ENCODE measurements at regions not wholly inside any gene's neighbourhood (a gene's known extent, or its start where the extent isn't known, plus 50 kb on each side); places are given as distances from the start of the nearest gene placed in this dataset.
"Not testable (repeated sequence)": the region's sequence is repeated elsewhere in the genome, so short reads cannot be mapped to it uniquely, and the experiment has no call there.

DNA sequence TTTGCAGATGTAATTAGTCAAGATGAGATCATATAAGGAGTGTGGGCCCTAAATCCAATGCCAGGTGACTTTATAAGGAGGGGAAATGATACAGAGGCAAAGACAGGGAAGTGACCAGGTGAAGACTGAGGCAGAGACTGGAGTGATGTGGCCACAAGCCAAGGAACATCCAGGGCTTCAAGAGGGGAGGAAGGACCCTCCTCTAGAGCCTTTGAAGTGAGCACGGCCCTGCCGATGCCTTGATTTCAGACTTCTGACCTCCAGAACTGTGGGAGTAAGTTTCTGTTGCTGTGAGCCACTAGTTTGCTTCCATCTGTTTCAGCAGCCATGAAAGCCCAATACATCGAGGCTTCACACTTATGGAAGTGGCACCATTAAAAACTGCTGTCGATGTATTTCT, 78.7 kb downstream of the SHANK2 start:
- Histone ChIP-seq H3K4me1 (ENCODE audit: control extremely low read depth in 1 of 4, control insufficient read depth in 4 of 4, insufficient read depth in 4 of 4, low read length in 3 of 4) (no peaks in the 10 kb centered on the region), H3K36me3 (ENCODE audit: control insufficient read depth in 4 of 4, insufficient read depth in 4 of 4, low read length in 3 of 4) (no peaks in the 10 kb centered on the region), H3K4me3 (ENCODE audit: control insufficient read depth in 1 of 7, extremely low read depth in 1 of 7, insufficient read depth in 4 of 7, low read depth in 2 of 7, low read length in 6 of 7) (no peak overlapping the region), H3K27ac (ENCODE audit: insufficient read depth in 1 of 2, low read depth in 1 of 2, low read length in 2 of 2, poor library complexity in 1 of 2, severe bottlenecking in 2 of 2) (no peak overlapping the region), H3K27me3 (replicated peaks in 2 of 5; ENCODE audit: control insufficient read depth in 4 of 5, insufficient read depth in 5 of 5, low read length in 4 of 5) (peaks cover 0 to 6% (median 0%) of the 10 kb centered on the region in 5 experiments), H3K9me3 (ENCODE audit: control extremely low read depth in 1 of 5, control insufficient read depth in 4 of 5, insufficient read depth in 2 of 5, low read depth in 1 of 5, low read length in 4 of 5) (peaks cover 0 to 10% (median 3%) of the 10 kb centered on the region in 5 experiments)
- POLR2A ChIA-PET, result no interaction called here
- no peak for DNase-seq
- 94% methylated on average over 3 of the region's 4 CpGs for WGBS (ENCODE audit: insufficient coverage)
- CTCF ChIA-PET, result no interaction called here

DNA sequence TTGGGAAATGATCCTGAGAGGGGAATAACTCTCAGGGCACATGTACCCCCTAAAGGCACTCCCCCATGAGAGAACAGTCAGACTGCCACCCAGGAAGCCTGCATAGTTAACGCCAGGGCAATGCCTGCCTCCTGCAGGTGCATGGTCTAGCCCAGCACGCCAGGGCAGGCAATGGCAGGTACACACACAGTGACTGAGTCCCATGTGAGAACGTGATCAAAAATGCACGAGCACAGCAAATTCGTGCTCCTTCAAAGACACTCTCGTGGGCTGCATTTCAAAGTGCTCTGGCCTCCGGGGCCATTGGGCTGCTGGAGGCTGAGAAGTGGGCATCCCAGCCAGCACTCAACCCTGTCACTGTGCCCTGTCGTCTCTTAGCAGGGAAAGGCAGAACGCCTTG, 79.7 kb downstream of the SHANK2 start:
- DNase-seq, result no peak
- H3K4me1 ChIP-seq (ENCODE audit: control extremely low read depth in 1 of 4, control insufficient read depth in 4 of 4, insufficient read depth in 4 of 4, low read length in 3 of 4), result no peaks in the 10 kb centered on the region
- CTCF ChIA-PET, result no interaction called here
- 97% methylated on average over 7 of the region's 9 CpGs for WGBS (ENCODE audit: insufficient coverage)
- H3K27ac ChIP-seq (ENCODE audit: insufficient read depth in 1 of 2, low read depth in 1 of 2, low read length in 2 of 2, poor library complexity in 1 of 2, severe bottlenecking in 2 of 2), result no peak overlapping the region
- POLR2A ChIA-PET, result no interaction called here
- peaks cover 0 to 10% (median 3%) of the 10 kb centered on the region in 5 experiments for H3K9me3 ChIP-seq (ENCODE audit: control extremely low read depth in 1 of 5, control insufficient read depth in 4 of 5, insufficient read depth in 2 of 5, low read depth in 1 of 5, low read length in 4 of 5)
- H3K27me3 ChIP-seq (replicated peaks in 2 of 5; ENCODE audit: control insufficient read depth in 4 of 5, insufficient read depth in 5 of 5, low read length in 4 of 5), result peaks cover 0 to 6% (median 0%) of the 10 kb centered on the region in 5 experiments
- no peak overlapping the region for H3K4me3 ChIP-seq (ENCODE audit: control insufficient read depth in 1 of 7, extremely low read depth in 1 of 7, insufficient read depth in 4 of 7, low read depth in 2 of 7, low read length in 6 of 7)
- H3K36me3 ChIP-seq (ENCODE audit: control insufficient read depth in 4 of 4, insufficient read depth in 4 of 4, low read length in 3 of 4), result no peaks in the 10 kb centered on the region

DNA sequence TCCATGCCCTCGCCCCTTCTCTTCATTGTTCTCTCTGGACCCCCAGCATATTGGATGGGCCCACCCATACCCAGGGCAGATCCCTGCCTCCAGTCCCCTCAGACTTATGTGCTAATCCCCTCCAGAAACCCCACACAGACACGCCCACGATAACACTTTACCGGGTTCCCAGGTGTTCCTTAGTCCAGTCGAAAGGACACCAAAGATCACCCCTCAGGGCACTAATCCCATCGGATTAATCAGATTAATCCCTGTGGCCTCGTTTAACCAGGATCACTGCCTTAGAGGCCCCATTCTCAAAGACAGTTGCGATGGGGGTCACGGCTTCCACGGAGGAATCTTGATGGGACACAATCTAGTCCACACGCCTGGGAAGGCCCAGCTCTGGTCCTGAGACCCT, 80.8 kb downstream of the SHANK2 start:
- Histone ChIP-seq H3K4me1 (ENCODE audit: control extremely low read depth in 1 of 4, control insufficient read depth in 4 of 4, insufficient read depth in 4 of 4, low read length in 3 of 4) (no peaks in the 10 kb centered on the region), H3K9me3 (ENCODE audit: control extremely low read depth in 1 of 5, control insufficient read depth in 4 of 5, insufficient read depth in 2 of 5, low read depth in 1 of 5, low read length in 4 of 5) (peaks cover 0 to 3% (median 3%) of the 10 kb centered on the region in 5 experiments), H3K27me3 (replicated peaks in 2 of 5; ENCODE audit: control insufficient read depth in 4 of 5, insufficient read depth in 5 of 5, low read length in 4 of 5) (peaks cover 0 to 6% (median 0%) of the 10 kb centered on the region in 5 experiments), H3K4me3 (ENCODE audit: control insufficient read depth in 1 of 7, extremely low read depth in 1 of 7, insufficient read depth in 4 of 7, low read depth in 2 of 7, low read length in 6 of 7) (no peak overlapping the region), H3K36me3 (ENCODE audit: control insufficient read depth in 4 of 4, insufficient read depth in 4 of 4, low read length in 3 of 4) (no peaks in the 10 kb centered on the region), H3K27ac (ENCODE audit: insufficient read depth in 1 of 2, low read depth in 1 of 2, low read length in 2 of 2, poor library complexity in 1 of 2, severe bottlenecking in 2 of 2) (no peak overlapping the region)
- no peak for DNase-seq
- CTCF ChIA-PET, result no interaction called here
- WGBS (ENCODE audit: insufficient coverage), result 97% methylated on average over 10 of the region's 11 CpGs
- POLR2A ChIA-PET, result no interaction called here

DNA sequence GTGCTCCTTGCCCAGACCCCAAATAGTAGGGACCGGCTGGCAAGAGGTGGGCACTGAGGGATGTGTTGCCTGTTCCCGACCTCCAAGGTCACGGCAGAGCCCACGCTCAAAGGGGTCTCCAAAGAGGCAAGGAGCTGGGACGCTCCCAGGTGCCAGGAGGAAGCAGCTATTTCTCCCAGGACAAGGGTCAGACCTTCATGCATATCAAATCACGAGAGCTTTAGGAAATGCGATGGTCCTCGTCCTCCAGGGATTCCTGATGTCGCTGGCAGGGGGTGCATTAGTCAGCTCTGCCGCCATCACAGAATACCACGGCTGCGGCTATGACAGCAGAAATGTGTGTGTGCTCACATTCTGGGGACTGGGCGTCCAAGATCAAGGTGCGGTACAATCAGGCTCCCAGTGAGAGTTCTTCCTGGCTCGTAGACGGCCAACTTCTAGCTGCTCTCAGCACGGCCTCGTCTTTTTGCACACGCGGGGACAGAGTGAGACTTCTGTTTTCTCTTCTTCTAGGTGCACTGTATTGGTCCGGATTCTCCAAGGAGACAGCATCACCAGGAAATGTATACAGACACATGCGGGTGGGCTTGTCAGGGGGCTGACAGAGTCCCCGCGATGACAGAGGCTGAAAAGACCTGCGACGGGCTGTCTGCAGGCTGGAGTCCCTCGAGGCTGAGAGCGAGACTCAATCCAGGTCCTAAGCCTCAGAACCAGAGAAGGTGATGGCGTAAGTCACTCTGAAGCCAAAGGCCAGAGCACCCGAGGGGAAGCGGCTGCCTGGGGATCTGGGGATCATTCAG, 81.6 kb downstream of the SHANK2 start:
- Histone ChIP-seq H3K4me3 (ENCODE audit: control insufficient read depth in 1 of 7, extremely low read depth in 1 of 7, insufficient read depth in 4 of 7, low read depth in 2 of 7, low read length in 6 of 7) (no peak overlapping the region), H3K27me3 (replicated peaks in 2 of 5; ENCODE audit: control insufficient read depth in 4 of 5, insufficient read depth in 5 of 5, low read length in 4 of 5) (peaks cover 0 to 9% (median 1%) of the 10 kb centered on the region in 5 experiments), H3K27ac (ENCODE audit: insufficient read depth in 1 of 2, low read depth in 1 of 2, low read length in 2 of 2, poor library complexity in 1 of 2, severe bottlenecking in 2 of 2) (no peak overlapping the region), H3K36me3 (ENCODE audit: control insufficient read depth in 4 of 4, insufficient read depth in 4 of 4, low read length in 3 of 4) (no peaks in the 10 kb centered on the region), H3K4me1 (ENCODE audit: control extremely low read depth in 1 of 4, control insufficient read depth in 4 of 4, insufficient read depth in 4 of 4, low read length in 3 of 4) (no peaks in the 10 kb centered on the region), H3K9me3 (ENCODE audit: control extremely low read depth in 1 of 5, control insufficient read depth in 4 of 5, insufficient read depth in 2 of 5, low read depth in 1 of 5, low read length in 4 of 5) (peaks cover 0 to 3% (median 2%) of the 10 kb centered on the region in 5 experiments)
- POLR2A ChIA-PET, result no interaction called here
- DNase-seq, result no peak
- CTCF ChIA-PET, result no interaction called here
- 94% methylated on average over 31 of the region's 31 CpGs for WGBS (ENCODE audit: insufficient coverage)

DNA sequence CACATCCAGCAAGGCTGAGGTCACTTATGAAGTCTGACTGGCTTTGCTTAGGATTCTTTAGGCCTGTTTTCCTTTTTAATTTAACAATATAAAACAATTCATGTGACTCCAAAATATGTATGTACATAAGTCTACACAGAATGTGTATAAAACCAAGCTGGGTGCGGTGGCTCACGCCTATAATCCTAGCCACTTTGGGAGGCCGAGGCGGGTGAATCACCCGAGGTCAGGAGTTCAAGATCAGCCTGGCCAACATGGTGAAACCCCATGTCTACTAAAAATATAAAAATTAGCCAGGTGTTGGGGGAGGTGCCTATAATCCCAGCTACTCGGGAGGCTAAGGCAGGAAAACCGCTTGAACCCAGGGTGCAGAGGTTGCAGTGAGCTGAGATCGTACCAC, 83.1 kb downstream of the SHANK2 start:
- Histone ChIP-seq H3K27ac (ENCODE audit: insufficient read depth in 1 of 2, low read depth in 1 of 2, low read length in 2 of 2, poor library complexity in 1 of 2, severe bottlenecking in 2 of 2) (no peak overlapping the region), H3K4me1 (ENCODE audit: control extremely low read depth in 1 of 4, control insufficient read depth in 4 of 4, insufficient read depth in 4 of 4, low read length in 3 of 4) (no peaks in the 10 kb centered on the region), H3K4me3 (ENCODE audit: control insufficient read depth in 1 of 7, extremely low read depth in 1 of 7, insufficient read depth in 4 of 7, low read depth in 2 of 7, low read length in 6 of 7) (no peak overlapping the region), H3K9me3 (ENCODE audit: control extremely low read depth in 1 of 5, control insufficient read depth in 4 of 5, insufficient read depth in 2 of 5, low read depth in 1 of 5, low read length in 4 of 5) (peaks cover 0 to 3% (median 0%) of the 10 kb centered on the region in 5 experiments), H3K27me3 (replicated peaks in 2 of 5; ENCODE audit: control insufficient read depth in 4 of 5, insufficient read depth in 5 of 5, low read length in 4 of 5) (peaks cover 0 to 6% (median 2%) of the 10 kb centered on the region in 5 experiments), H3K36me3 (ENCODE audit: control insufficient read depth in 4 of 4, insufficient read depth in 4 of 4, low read length in 3 of 4) (no peaks in the 10 kb centered on the region)
- CTCF ChIA-PET, result no interaction called here
- no peak for DNase-seq
- WGBS (ENCODE audit: insufficient coverage), result 75% methylated on average over 5 of the region's 8 CpGs
- POLR2A ChIA-PET, result no interaction called here

DNA sequence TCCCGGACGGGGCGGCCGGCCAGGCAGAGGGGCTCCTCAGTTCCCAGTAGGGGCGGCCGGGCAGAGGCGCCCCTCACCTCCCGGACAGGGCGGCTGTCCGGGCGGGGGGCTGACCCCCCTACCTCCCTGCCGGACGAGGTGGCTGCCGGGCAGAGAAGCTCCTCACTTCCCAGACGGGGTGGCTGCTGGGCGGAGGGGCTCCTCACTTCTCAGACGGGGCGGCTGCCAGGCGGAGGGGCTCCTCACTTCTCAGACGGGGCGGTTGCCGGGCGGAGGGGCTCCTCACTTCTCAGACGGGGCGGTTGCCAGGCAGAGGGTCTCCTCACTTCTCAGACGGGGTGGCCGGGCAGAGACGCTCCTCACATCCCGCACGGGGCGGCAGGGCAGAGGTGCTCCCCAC, 84.6 kb downstream of the SHANK2 start:
- H3K27ac ChIP-seq (ENCODE audit: insufficient read depth in 1 of 2, low read depth in 1 of 2, low read length in 2 of 2, poor library complexity in 1 of 2, severe bottlenecking in 2 of 2); CTCF ChIA-PET; DNase-seq; POLR2A ChIA-PET; H3K9me3 ChIP-seq (ENCODE audit: control extremely low read depth in 1 of 5, control insufficient read depth in 4 of 5, insufficient read depth in 2 of 5, low read depth in 1 of 5, low read length in 4 of 5); H3K4me3 ChIP-seq (ENCODE audit: control insufficient read depth in 1 of 7, extremely low read depth in 1 of 7, insufficient read depth in 4 of 7, low read depth in 2 of 7, low read length in 6 of 7); H3K4me1 ChIP-seq (ENCODE audit: control extremely low read depth in 1 of 4, control insufficient read depth in 4 of 4, insufficient read depth in 4 of 4, low read length in 3 of 4); H3K36me3 ChIP-seq (ENCODE audit: control insufficient read depth in 4 of 4, insufficient read depth in 4 of 4, low read length in 3 of 4); H3K27me3 ChIP-seq (replicated peaks in 2 of 5; ENCODE audit: control insufficient read depth in 4 of 5, insufficient read depth in 5 of 5, low read length in 4 of 5): not testable (repeated sequence)
- WGBS (ENCODE audit: insufficient coverage), result 98% methylated on average over 6 of the region's 31 CpGs

DNA sequence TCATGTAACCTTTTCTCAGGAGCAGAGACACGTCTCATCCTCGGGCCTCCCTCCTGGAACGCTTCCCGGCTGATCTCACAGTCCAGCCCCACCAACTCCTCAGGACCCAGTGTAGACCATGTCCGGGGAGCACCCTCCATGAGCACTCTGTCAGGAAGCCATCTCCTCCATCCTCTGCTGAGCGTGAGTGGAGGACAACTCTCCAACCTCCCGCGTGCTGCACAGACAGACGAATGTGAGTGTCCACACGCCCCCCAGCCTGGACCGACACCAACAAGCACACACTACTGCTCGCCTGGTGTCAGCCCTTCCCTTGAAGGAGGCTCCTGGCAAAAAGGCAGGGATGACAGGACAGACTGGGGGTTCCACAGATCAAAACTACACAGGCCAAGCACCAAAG, 86.6 kb downstream of the SHANK2 start:
- no peak overlapping the region for H3K27ac ChIP-seq (ENCODE audit: insufficient read depth in 1 of 2, low read depth in 1 of 2, low read length in 2 of 2, poor library complexity in 1 of 2, severe bottlenecking in 2 of 2)
- CTCF ChIA-PET, result no interaction called here
- 92% methylated on average over 6 of the region's 12 CpGs for WGBS (ENCODE audit: insufficient coverage)
- H3K9me3 ChIP-seq (ENCODE audit: control extremely low read depth in 1 of 5, control insufficient read depth in 4 of 5, insufficient read depth in 2 of 5, low read depth in 1 of 5, low read length in 4 of 5), result no peaks in the 10 kb centered on the region
- H3K4me1 ChIP-seq (ENCODE audit: control extremely low read depth in 1 of 4, control insufficient read depth in 4 of 4, insufficient read depth in 4 of 4, low read length in 3 of 4), result no peaks in the 10 kb centered on the region
- POLR2A ChIA-PET, result no interaction called here
- peaks cover 0 to 6% (median 2%) of the 10 kb centered on the region in 5 experiments for H3K27me3 ChIP-seq (replicated peaks in 2 of 5; ENCODE audit: control insufficient read depth in 4 of 5, insufficient read depth in 5 of 5, low read length in 4 of 5)
- H3K36me3 ChIP-seq (ENCODE audit: control insufficient read depth in 4 of 4, insufficient read depth in 4 of 4, low read length in 3 of 4), result no peaks in the 10 kb centered on the region
- DNase-seq, result no peak
- H3K4me3 ChIP-seq (ENCODE audit: control insufficient read depth in 1 of 7, extremely low read depth in 1 of 7, insufficient read depth in 4 of 7, low read depth in 2 of 7, low read length in 6 of 7), result no peak overlapping the region

All from common myeloid progenitor, CD34-positive (primary cell).